ENCODE measurements at regions not wholly inside any gene's neighbourhood (a gene's known extent, or its start where the extent isn't known, plus 50 kb on each side); places are given as distances from the start of the nearest gene placed in this dataset.

GRCh38 chr3:86481031-86481430, 509.9 kb downstream of the VGLL3 start:
- TF ChIP-seq CTCF (conservative IDR thresholded peaks at IDR 0.05; ENCODE audit: low read depth, low read length) (no peak), EZH2 (IDR thresholded peaks at IDR 0.05; ENCODE audit: borderline replicate concordance, low read depth, low read length, poor library complexity, severe bottlenecking) (no peak)
